Bronchial epithelial cell (primary cell): ENCODE measurements at regions not wholly inside any gene's neighbourhood (a gene's known extent, or its start where the extent isn't known, plus 50 kb on each side); places are given as distances from the start of the nearest gene placed in this dataset.

ENCODE experiments used
- DNase-seq: peaks from one replicate; pipeline ENCODE4 v3.0.0-alpha.2; 2010; ENCODE audit warnings: low read depth
- FAIRE-seq: peaks from 2 replicates; lab custom pipeline; 2011; peaks lifted over from hg19 to GRCh38; lab: Jason Lieb, UNC
- H3K27me3 ChIP-seq: 2 replicates; pipeline ENCODE4 v1.5.1; 2011; ENCODE audit warnings: low read length; ENCODE audit not compliant: control insufficient read depth, insufficient read depth
- H3K36me3 ChIP-seq: 2 replicates; pipeline ENCODE4 v1.5.1; 2011; ENCODE audit warnings: low read length; ENCODE audit not compliant: control insufficient read depth, insufficient read depth
- H3K4me3 ChIP-seq: 2 replicates; pipeline ENCODE4 v1.5.1; 2011; ENCODE audit warnings: mild to moderate bottlenecking, low read depth, low read length, control low read depth
- CTCF ChIP-seq: IDR thresholded peaks from 2 replicates; pipeline ENCODE4 v1.5.1; 2011; ENCODE audit warnings: mild to moderate bottlenecking, moderate library complexity, low read length, control low read depth, inconsistent platforms; ENCODE audit not compliant: insufficient read depth, severe bottlenecking

DNA sequence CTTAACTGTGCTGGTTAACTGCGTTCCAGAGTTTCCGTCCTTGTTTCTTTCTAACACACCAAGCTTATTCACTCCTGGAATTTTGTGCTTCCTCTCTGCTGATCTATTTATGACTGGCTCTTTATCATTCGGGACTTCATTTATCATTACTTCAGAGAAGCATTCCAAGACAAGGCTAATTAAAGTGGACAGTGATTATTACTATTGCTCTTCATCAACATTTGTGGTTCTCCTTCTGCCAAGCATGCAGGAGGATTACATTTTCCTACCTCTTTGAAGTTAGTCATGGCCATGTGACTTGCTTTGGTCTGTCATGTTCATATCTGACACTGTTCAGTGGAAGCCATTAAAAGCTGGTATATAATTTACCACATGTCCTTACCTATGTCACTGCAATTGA lies 172.4 kb upstream of the AGR3 start:
- no peak for DNase-seq
- no peak for FAIRE-seq
- Histone ChIP-seq H3K27me3 (no peaks in the 10 kb centered on the region), H3K36me3 (no peaks in the 10 kb centered on the region), H3K4me3 (no peak overlapping the region)
- TF ChIP-seq CTCF, result no peak

- Histone ChIP-seq H3K36me3 (no peaks in the 10 kb centered on the region), H3K27me3 (no peaks in the 10 kb centered on the region), H3K4me3 (no peak overlapping the region)
- no peak for TF ChIP-seq CTCF
- FAIRE-seq (no peak), DNase-seq (peak; percentile 35)
These were observed 173.1 kb upstream of the AGR3 start for GRCh38 chr7:17054836-17055235.

- FAIRE-seq, result no peak
- no peak for TF ChIP-seq CTCF
- H3K27me3 ChIP-seq, result no peaks in the 10 kb centered on the region
- H3K36me3 ChIP-seq, result no peaks in the 10 kb centered on the region
- H3K4me3 ChIP-seq, result no peak overlapping the region
- DNase-seq, result no peak
These were observed 173.8 kb upstream of the AGR3 start for GRCh38 chr7:17055596-17055995.

- FAIRE-seq, result no peak
- Histone ChIP-seq H3K27me3 (no peaks in the 10 kb centered on the region), H3K4me3 (no peak overlapping the region), H3K36me3 (no peaks in the 10 kb centered on the region)
- no peak for TF ChIP-seq CTCF
- no peak for DNase-seq
These were observed 174.8 kb upstream of the AGR3 start for GRCh38 chr7:17056491-17057142.

GRCh38 chr7:17057143-17057509 lies 175.3 kb upstream of the AGR3 start:
- no peak overlapping the region for H3K4me3 ChIP-seq
- DNase-seq (no peak), FAIRE-seq (no peak)
- no peaks in the 10 kb centered on the region for H3K36me3 ChIP-seq
- no peaks in the 10 kb centered on the region for H3K27me3 ChIP-seq
- no peak for TF ChIP-seq CTCF

- no peak for FAIRE-seq
- TF ChIP-seq CTCF, result no peak
These were observed 176.8 kb upstream of the AGR3 start for GRCh38 chr7:17058568-17058967.

More at GRCh38 chr7:17058568-17058967, 176.8 kb upstream of the AGR3 start:
- Histone ChIP-seq H3K4me3 (no peak overlapping the region), H3K36me3 (no peaks in the 10 kb centered on the region), H3K27me3 (no peaks in the 10 kb centered on the region)
- DNase-seq, result peak; percentile 31
